ENCODE measurements at regions not wholly inside any gene's neighbourhood (a gene's known extent, or its start where the extent isn't known, plus 50 kb on each side); places are given as distances from the start of the nearest gene placed in this dataset.

DNA sequence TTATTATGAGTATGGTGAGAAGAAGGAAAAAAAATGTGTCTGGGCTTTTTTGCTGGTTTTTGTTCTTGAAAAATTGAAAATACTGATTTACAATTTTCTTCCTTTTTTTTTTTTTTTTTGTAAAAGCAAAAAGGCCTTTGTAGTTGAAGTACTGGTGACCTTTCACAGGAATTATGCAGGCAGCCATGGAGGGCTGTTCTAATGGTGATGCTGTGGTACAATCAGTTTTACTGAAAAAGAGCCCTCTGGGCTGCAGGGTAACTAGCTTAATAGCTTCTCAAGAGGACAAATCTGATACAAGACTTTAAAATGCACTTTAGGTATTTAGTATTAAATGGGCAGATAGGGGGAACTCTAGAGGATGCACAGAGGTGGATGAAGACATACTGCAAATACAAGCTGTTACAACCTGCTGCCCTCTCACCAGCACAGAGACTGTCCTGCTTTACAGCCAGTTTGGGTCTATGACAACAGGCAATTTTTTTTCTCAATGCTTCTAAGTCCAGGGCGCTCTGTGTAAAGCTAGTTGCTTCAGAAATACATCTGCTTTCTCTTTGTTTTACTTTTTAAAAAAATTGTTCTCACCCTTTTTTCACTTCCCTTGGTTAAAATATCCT lies 61.6 kb upstream of the HS3ST5 start:
- no peak for DNase-seq

DNA sequence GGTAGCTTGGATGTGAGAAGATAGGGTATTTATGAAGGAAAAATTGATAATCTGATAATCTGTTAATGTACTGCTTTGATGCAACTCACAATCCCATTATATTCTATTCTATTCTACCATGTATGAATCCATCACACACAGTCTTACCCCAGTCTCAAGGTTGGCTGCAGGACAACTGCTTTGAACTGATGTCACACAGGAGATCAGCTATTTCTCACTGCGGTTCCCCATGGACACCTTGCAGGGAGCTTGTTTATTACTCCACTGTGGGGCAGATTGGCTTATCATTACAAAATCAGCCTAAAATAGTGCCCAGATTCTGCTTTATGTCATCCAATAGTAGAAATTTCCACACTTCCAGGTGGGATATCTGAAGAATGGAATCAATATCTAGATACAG lies 61.0 kb upstream of the HS3ST5 start:
- DNase-seq: no peak

DNA sequence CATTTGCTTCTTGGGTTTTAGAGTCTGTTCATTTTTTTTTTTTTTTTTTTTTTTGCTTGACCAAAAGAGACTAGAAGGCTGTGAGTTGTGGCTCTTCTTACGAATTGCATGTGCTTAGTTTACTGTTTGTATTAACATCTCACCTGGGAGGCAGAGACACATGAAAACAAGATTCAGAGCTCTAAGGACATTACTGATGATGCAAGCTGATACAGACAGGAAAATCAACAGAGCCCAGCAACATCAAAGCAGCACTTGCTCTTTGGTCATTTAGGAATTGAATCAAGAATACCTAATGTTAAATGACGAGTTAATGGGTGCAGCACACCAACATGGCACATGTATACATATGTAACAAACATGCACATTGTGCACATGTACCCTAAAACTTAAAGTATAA lies 55.7 kb upstream of the HS3ST5 start:
- DNase-seq: no peak

Measured in suppressor macrophage (primary cell).